Osteoblast (primary cell): ENCODE measurements at regions not wholly inside any gene's neighbourhood (a gene's known extent, or its start where the extent isn't known, plus 50 kb on each side); places are given as distances from the start of the nearest gene placed in this dataset.

Experiments used
- DNase-seq: peaks from one replicate; pipeline ENCODE4 v3.0.0; 2011; ENCODE audit warnings: low spot score, mixed read lengths; ENCODE audit not compliant: insufficient read length; ENCODE audit errors: missing footprints
- H2AFZ ChIP-seq: 2 replicates; pipeline ENCODE4 v1.6.0; 2011; ENCODE audit warnings: mild to moderate bottlenecking, low read length
- H3K27ac ChIP-seq: 2 replicates; pipeline ENCODE4 v1.5.1; 2011; ENCODE audit warnings: mild to moderate bottlenecking, low read depth, low read length, moderate library complexity
- H3K27me3 ChIP-seq: 2 replicates; pipeline ENCODE4 v1.6.0; 2012; ENCODE audit warnings: mild to moderate bottlenecking, control low read depth, inconsistent platforms, low read length, moderate library complexity; ENCODE audit not compliant: insufficient read depth
- H3K36me3 ChIP-seq: 2 replicates; pipeline ENCODE4 v1.5.1; 2011; ENCODE audit warnings: mild to moderate bottlenecking, low read length, control low read depth, moderate library complexity; ENCODE audit not compliant: insufficient read depth
- H3K4me1 ChIP-seq: 2 replicates; pipeline ENCODE4 v1.5.1; 2011; ENCODE audit warnings: mild to moderate bottlenecking, low read length, control low read depth, moderate library complexity; ENCODE audit not compliant: insufficient read depth
- H3K4me2 ChIP-seq: 2 replicates; pipeline ENCODE4 v1.6.0; 2011; ENCODE audit warnings: mild to moderate bottlenecking, low read length; ENCODE audit not compliant: insufficient read depth
- H3K4me3 ChIP-seq: fragments of 200-600 bp; sonication (generic); 3 replicates; pipeline ENCODE4 v1.5.1; 2012; ENCODE audit warnings: mild to moderate bottlenecking, low read length, inconsistent platforms; ENCODE audit not compliant: insufficient read depth
- H3K79me2 ChIP-seq: 2 replicates; pipeline ENCODE4 v1.6.0; 2012; ENCODE audit warnings: mild to moderate bottlenecking, low read length, control low read depth, inconsistent platforms; ENCODE audit not compliant: insufficient read depth
- H3K9me3 ChIP-seq: 2 replicates; pipeline ENCODE4 v1.5.1; 2011; ENCODE audit warnings: low read depth, low read length, control low read depth
- H4K20me1 ChIP-seq: 2 replicates; pipeline ENCODE4 v1.6.0; 2012; ENCODE audit warnings: mild to moderate bottlenecking, low read length, control low read depth; ENCODE audit not compliant: insufficient read depth
- TF ChIP-seq, protein P1 (sequence below): IDR thresholded peaks from 2 replicates; pipeline ENCODE4 v1.5.1; 2011; ENCODE audit warnings: mild to moderate bottlenecking, low read depth, low read length, moderate library complexity; ENCODE audit errors: extremely low read depth

DNA sequence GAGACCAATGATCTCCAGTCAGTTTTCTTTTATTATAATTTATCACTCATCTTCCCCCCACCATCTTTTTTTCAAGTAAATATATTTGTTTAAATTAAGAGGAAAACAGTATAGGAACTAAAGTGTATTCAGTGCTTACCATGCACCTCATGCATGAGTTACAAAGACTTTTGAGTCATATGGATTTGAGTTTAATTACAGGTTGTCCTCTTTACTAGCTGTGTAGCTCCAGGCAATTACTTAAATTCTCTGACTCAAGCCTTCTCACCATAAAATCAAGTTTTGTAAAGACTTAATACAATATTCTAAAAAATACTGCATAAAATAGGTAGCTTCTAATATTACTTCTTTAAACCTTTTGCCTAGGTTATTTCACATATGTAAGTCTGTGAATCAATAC is 251.3 kb downstream of the SLC16A7 start:
- no peak overlapping the region for H3K4me3 ChIP-seq
- no peak for DNase-seq
- no peak overlapping the region for H3K27ac ChIP-seq
- no peaks in the 10 kb centered on the region for H3K79me2 ChIP-seq
- H3K4me1 ChIP-seq: no peaks in the 10 kb centered on the region
- H3K9me3 ChIP-seq: no peaks in the 10 kb centered on the region
- H2AFZ ChIP-seq: no peak overlapping the region
- no peaks in the 10 kb centered on the region for H4K20me1 ChIP-seq
- no peaks in the 10 kb centered on the region for H3K36me3 ChIP-seq
- no peaks in the 10 kb centered on the region for H3K27me3 ChIP-seq
- TF ChIP-seq, protein P1, sequence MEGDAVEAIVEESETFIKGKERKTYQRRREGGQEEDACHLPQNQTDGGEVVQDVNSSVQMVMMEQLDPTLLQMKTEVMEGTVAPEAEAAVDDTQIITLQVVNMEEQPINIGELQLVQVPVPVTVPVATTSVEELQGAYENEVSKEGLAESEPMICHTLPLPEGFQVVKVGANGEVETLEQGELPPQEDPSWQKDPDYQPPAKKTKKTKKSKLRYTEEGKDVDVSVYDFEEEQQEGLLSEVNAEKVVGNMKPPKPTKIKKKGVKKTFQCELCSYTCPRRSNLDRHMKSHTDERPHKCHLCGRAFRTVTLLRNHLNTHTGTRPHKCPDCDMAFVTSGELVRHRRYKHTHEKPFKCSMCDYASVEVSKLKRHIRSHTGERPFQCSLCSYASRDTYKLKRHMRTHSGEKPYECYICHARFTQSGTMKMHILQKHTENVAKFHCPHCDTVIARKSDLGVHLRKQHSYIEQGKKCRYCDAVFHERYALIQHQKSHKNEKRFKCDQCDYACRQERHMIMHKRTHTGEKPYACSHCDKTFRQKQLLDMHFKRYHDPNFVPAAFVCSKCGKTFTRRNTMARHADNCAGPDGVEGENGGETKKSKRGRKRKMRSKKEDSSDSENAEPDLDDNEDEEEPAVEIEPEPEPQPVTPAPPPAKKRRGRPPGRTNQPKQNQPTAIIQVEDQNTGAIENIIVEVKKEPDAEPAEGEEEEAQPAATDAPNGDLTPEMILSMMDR: no peak
- no peak overlapping the region for H3K4me2 ChIP-seq

DNA sequence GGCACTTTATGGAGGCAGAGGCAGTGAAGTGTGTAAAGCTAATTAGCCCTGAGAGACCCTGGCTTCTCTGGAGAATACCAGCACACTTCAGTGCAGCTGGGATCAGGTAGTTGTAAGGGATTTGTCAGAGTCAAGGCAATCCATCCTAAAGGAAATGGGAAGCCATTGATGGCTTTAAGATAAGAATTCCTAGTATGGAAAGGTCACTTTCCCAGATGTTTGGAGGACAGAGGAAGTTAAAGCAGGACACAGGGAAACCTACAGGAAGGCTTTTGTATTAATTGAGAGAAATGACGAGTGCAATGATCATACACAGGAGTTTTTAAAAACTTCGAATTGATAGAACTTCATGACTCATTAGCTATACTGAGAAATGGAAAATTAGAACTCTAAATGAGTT is 254.4 kb downstream of the SLC16A7 start:
- TF ChIP-seq, protein P1: no peak
- H4K20me1 ChIP-seq: no peaks in the 10 kb centered on the region
- DNase-seq: no peak
- H3K36me3 ChIP-seq: no peaks in the 10 kb centered on the region
- no peak overlapping the region for H3K4me3 ChIP-seq
- no peaks in the 10 kb centered on the region for H3K79me2 ChIP-seq
- no peak overlapping the region for H2AFZ ChIP-seq
- H3K27ac ChIP-seq: no peak overlapping the region
- H3K4me1 ChIP-seq: no peaks in the 10 kb centered on the region
- H3K27me3 ChIP-seq: no peaks in the 10 kb centered on the region
- no peaks in the 10 kb centered on the region for H3K9me3 ChIP-seq
- H3K4me2 ChIP-seq: no peak overlapping the region

DNA sequence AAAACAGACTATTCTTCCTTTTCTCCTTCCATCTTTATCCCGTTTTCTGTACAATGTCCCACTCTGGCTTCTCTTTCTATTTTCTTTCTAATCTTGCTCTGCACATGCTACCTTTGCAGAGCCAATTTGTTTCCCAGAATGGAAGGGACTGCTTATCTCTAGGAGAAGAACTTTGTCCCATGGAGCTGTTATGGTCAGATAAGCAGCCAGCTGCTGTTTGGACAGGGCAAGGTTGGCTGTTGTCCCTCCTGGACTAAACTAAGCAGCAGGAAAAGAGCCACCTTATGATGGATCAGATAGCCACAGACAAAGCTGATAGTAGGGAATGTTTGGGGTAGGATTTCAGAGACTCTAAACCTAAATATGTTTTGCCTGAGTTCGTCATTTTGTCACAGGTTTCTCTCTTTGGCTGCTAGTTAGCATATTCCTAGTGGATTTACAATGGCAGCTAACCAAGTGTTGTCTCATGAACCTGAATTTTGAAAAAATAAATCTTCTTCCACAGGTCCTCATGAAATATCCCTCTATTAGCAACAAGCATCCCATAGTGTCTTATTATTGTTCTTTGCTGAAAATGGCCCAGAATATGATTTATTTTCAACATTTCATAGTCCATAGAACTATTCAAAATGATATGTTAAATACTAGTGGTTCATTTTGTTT is 262.8 kb downstream of the SLC16A7 start:
- Histone ChIP-seq H2AFZ (no peak overlapping the region), H3K4me2 (no peak overlapping the region), H3K4me3 (no peak overlapping the region), H3K27me3 (no peaks in the 10 kb centered on the region), H3K9me3 (no peaks in the 10 kb centered on the region), H3K4me1 (no peaks in the 10 kb centered on the region), H4K20me1 (no peaks in the 10 kb centered on the region), H3K36me3 (no peaks in the 10 kb centered on the region), H3K27ac (no peak overlapping the region), H3K79me2 (no peaks in the 10 kb centered on the region)
- TF ChIP-seq, protein P1: no peak
- no peak for DNase-seq

DNA sequence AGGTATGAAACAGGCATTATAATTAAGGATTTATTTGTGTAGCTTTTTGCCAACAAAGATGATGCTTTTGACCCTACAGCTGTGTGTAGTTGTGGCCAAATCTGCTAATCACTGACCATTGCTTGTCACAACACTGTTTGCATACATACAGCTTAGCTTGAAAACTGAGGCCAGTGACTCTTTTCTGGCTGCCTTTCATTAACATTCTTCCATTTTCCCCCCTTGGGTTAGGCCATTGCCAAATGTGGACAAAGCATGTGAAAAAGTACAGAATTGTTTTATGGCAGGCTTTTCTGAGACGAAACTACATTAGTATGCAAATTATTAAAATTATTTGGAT is 263.3 kb downstream of the SLC16A7 start:
- Histone ChIP-seq H3K4me3 (no peak overlapping the region), H3K4me2 (no peak overlapping the region), H3K9me3 (no peaks in the 10 kb centered on the region), H4K20me1 (no peaks in the 10 kb centered on the region), H3K27me3 (no peaks in the 10 kb centered on the region), H3K79me2 (no peaks in the 10 kb centered on the region), H3K36me3 (no peaks in the 10 kb centered on the region), H2AFZ (no peak overlapping the region), H3K27ac (no peak overlapping the region), H3K4me1 (no peaks in the 10 kb centered on the region)
- TF ChIP-seq, protein P1: no peak
- DNase-seq: no peak
